Retinal pigment epithelial cell (primary cell): ENCODE measurements at regions not wholly inside any gene's neighbourhood (a gene's known extent, or its start where the extent isn't known, plus 50 kb on each side); places are given as distances from the start of the nearest gene placed in this dataset.
A peak's percentile ranks its signal among the peaks of the same experiment; 100 is the strongest.

Experiments
- DNase-seq: peaks from one replicate; pipeline ENCODE4 v3.0.0-alpha.2; 2010; ENCODE audit warnings: low read depth
- H3K4me3 ChIP-seq: 2 replicates; pipeline ENCODE4 v1.5.1; 2011; ENCODE audit warnings: mild to moderate bottlenecking, low read length, control low read depth, moderate library complexity
- TF ChIP-seq, protein P1 (sequence below): conservative IDR thresholded peaks from 2 replicates; pipeline ENCODE4 v1.5.1; 2011; ENCODE audit warnings: low read depth, low read length, control low read depth, inconsistent platforms

DNA sequence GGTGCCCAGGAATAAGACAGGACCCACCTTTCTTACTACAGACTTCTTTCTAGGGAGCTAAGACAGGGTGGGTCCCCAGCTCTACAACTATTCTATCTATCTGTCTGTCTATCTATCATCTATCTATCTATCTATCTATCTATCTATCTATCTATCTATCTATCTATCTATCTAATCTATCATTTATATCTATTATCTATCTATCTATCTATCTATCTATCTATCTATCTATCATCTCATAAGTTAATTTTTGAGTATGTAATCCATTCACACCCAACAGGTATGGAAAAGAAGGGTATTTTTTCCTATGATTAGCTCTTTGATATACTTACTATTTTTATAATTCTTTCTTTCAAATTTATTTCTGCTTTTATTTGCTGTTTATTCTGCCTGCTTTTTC lies 55.9 kb downstream of the BAMBI start:
- TF ChIP-seq, protein P1, sequence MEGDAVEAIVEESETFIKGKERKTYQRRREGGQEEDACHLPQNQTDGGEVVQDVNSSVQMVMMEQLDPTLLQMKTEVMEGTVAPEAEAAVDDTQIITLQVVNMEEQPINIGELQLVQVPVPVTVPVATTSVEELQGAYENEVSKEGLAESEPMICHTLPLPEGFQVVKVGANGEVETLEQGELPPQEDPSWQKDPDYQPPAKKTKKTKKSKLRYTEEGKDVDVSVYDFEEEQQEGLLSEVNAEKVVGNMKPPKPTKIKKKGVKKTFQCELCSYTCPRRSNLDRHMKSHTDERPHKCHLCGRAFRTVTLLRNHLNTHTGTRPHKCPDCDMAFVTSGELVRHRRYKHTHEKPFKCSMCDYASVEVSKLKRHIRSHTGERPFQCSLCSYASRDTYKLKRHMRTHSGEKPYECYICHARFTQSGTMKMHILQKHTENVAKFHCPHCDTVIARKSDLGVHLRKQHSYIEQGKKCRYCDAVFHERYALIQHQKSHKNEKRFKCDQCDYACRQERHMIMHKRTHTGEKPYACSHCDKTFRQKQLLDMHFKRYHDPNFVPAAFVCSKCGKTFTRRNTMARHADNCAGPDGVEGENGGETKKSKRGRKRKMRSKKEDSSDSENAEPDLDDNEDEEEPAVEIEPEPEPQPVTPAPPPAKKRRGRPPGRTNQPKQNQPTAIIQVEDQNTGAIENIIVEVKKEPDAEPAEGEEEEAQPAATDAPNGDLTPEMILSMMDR: no peak
- H3K4me3 ChIP-seq: no peak overlapping the region
- DNase-seq: no peak

DNA sequence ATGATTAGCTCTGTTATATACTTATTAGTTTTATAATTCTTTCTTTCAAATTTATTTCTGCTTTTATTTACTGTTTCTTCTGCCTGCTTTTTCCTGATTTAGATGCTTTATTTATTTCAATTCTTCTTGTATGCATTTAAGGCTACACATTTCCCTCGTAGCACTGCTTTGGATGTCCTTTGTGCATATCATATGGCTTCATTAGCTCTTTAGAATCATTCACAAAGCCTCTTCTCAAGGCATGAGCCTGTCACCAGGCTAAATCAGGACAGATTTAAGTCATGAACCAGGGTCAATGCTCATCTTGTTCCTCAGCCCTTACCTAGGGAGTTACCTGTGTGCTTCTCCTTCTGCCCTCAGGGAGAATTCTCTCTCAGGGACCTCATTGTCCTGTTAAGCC lies 56.3 kb downstream of the BAMBI start:
- DNase-seq: no peak
- H3K4me3 ChIP-seq: no peak overlapping the region
- TF ChIP-seq, protein P1: no peak

DNA sequence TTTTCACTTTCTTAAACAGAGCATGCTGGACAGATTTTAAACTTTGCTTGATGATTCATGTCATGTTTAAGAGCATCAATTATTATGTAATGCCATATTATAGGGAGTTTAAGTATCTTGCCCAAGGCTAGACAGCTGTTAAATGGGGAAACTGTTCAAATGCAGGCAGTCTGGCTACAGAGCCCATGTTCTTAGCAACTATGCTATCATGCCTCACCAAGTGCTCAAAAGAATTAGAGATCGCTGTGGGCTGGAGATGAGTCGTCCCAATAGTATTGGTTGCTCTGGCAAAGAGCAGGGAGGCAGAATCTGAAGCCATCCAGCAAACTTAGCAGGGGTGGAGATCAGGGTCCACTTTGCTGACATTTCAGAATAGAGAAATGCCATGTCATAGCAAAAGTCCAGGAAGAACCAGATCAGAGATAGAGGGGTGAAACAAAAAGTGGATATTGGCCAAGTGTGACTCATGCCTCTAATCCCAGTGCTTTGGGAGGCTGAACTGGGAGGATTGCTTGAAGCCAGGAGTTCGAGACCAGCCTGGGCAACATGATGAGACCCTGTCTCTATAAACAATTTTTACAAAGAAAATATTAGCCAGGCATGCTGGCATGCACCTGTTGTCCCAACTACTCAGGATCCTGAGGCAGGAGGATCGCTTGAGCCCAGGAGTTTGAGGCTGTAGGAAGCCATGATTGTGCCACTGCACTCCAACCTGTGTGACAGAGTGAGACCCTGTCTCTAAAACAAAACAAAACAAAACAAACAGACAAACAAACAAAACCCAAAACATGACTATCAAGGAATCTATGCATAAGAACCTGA lies 57.8 kb downstream of the BAMBI start:
- peak; percentile 96 for DNase-seq
- TF ChIP-seq, protein P1: no peak
- no peak overlapping the region for H3K4me3 ChIP-seq

DNA sequence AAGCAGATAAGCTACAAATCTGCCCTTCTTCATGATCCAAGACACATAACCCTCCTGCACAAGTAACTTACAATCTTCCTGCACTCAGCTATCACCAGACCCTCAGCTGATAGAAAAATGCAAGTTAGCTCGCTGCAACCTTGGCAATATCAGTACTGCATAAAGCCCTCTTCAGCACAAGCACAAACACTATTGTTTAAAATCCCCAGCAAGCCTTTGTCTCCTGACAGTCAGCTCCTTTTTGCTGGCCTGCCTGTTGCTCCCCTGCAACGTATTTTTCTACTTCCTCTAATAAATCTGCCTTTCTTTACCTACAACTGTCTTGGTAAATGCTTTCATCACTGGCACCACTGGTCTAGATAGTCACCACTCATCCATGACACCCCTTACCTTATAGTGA lies 59.8 kb downstream of the BAMBI start:
- TF ChIP-seq, protein P1: no peak
- H3K4me3 ChIP-seq: no peak overlapping the region
- DNase-seq: no peak

DNA sequence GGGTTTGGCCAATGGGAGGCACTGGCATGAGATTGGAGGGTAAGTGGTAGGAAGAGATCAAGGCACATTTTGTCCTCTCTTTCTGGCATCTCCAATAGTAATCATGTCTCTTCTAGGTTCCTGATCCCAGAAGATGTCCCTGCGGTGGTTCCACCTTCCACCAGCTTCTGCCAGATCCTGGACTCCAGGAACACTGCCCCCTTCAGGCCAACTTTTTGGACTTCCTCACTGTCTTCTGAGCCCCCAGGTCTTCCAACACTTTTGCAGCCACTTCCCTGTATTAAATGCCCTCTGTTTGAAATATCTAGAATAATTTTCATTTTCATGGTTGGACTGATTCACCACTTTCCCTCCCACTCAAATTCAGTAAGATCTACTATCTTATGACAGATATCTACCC lies 60.9 kb downstream of the BAMBI start:
- H3K4me3 ChIP-seq: no peak overlapping the region
- no peak for DNase-seq
- TF ChIP-seq, protein P1: peak; percentile 23

DNA sequence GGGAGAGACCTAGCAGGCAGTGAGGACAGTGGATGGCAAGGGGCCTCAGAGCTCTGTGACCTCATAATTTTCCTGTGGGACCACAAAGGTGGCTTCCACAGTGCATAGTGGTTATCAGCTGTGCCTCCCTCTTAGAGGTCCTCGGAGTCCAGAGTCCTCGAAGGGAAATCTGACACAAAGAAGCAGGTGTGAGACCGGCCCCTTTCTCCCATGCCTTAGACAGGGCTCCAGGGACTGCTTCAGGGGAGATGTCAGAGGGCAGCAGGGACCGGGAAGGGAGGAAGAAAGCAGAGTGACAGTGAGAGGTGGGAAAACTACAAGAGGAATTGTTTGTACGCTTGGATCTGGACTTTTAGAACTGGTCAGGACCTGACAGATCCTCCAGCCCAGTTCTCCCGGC lies 66.3 kb downstream of the BAMBI start:
- no peak for DNase-seq
- TF ChIP-seq, protein P1: no peak

More for the DNA sequence above, 66.3 kb downstream of the BAMBI start:
- H3K4me3 ChIP-seq: no peak overlapping the region
